ENCODE measurements at regions not wholly inside any gene's neighbourhood (a gene's known extent, or its start where the extent isn't known, plus 50 kb on each side); places are given as distances from the start of the nearest gene placed in this dataset.

- TF ChIP-seq CHD7 (IDR thresholded peaks at IDR 0.05; ENCODE audit: insufficient replicate concordance, low read length) (no peak), TEAD4 (IDR thresholded peaks at IDR 0.05; ENCODE audit: low read depth, low read length) (no peak), CBX5 (IDR thresholded peaks at IDR 0.05; ENCODE audit: low read depth, low read length) (no peak), MAX (IDR thresholded peaks at IDR 0.05) (no peak), CEBPB (IDR thresholded peaks at IDR 0.05; ENCODE audit: low read depth, low read length) (no peak), SUZ12 (IDR thresholded peaks at IDR 0.05; ENCODE audit: low read length) (no peak), SP4 (IDR thresholded peaks at IDR 0.05; ENCODE audit: low read length) (no peak)
Measured at GRCh38 chr11:27926486-27926885, 181.5 kb downstream of the KIF18A start (continued).
